GM23338 (cell line): ENCODE measurements at regions not wholly inside any gene's neighbourhood (a gene's known extent, or its start where the extent isn't known, plus 50 kb on each side); places are given as distances from the start of the nearest gene placed in this dataset.

Experiments
- ATAC-seq: fragments of 200-7000 bp; cut with Tn5 transposase; 3 replicates; pipeline ENCODE4 v1.9.1; 2020
- DNase-seq: peaks from one replicate; pipeline ENCODE4 v3.0.0-alpha.2; 2015; ENCODE audit warnings: low spot score
- H2AFZ ChIP-seq: fragments of 200-600 bp; sonication (generic); 2 replicates; pipeline ENCODE4 v1.8.0; 2016; ENCODE audit warnings: antibody characterized with exemption, mild to moderate bottlenecking, moderate library complexity
- H3F3A ChIP-seq: fragments of 200-600 bp; sonication (generic); replicated peaks from 2 replicates; pipeline ENCODE4 v1.8.0; 2017; ENCODE audit warnings: antibody characterized with exemption, mixed run types, low read depth
- H3K27ac ChIP-seq: fragments of 200-600 bp; sonication (generic); 2 replicates; pipeline ENCODE4 v1.6.1; 2016; ENCODE audit warnings: low read depth
- H3K27me3 ChIP-seq: fragments of 200-600 bp; sonication (generic); 2 replicates; pipeline ENCODE4 v1.8.0; 2016; ENCODE audit warnings: mild to moderate bottlenecking, mixed run types, moderate library complexity; ENCODE audit not compliant: insufficient read depth
- H3K36me3 ChIP-seq: fragments of 200-600 bp; sonication (generic); 2 replicates; pipeline ENCODE4 v1.8.0; 2016; ENCODE audit warnings: mild to moderate bottlenecking; ENCODE audit not compliant: insufficient read depth
- H3K4me1 ChIP-seq: fragments of 200-600 bp; sonication (generic); 2 replicates; pipeline ENCODE4 v1.8.0; 2016; ENCODE audit warnings: mild to moderate bottlenecking, moderate library complexity; ENCODE audit not compliant: insufficient read depth
- H3K4me2 ChIP-seq: fragments of 200-600 bp; sonication (generic); 2 replicates; pipeline ENCODE4 v1.7.1; 2017; ENCODE audit warnings: mixed run types
- H3K4me3 ChIP-seq: fragments of 200-600 bp; sonication (generic); 2 replicates; pipeline ENCODE4 v1.6.1; 2016; ENCODE audit warnings: mixed run types
- H3K79me2 ChIP-seq: fragments of 200-600 bp; sonication (generic); replicated peaks from 2 replicates; pipeline ENCODE4 v1.8.0; 2017; ENCODE audit warnings: mild to moderate bottlenecking; ENCODE audit not compliant: insufficient read depth
- H3K9me2 ChIP-seq: fragments of 200-600 bp; sonication (generic); 2 replicates; pipeline ENCODE4 v1.8.0; 2017; ENCODE audit not compliant: insufficient read depth
- H4K20me1 ChIP-seq: fragments of 200-600 bp; sonication (generic); replicated peaks from 2 replicates; pipeline ENCODE4 v1.8.0; 2017; ENCODE audit warnings: mild to moderate bottlenecking; ENCODE audit not compliant: insufficient read depth
- H3K27ac Mint-ChIP-seq: 2 replicates; pipeline ENCODE4 v1.8.0; 2020; ENCODE audit warnings: inconsistent platforms, mild to moderate bottlenecking, moderate library complexity, mixed read lengths
- H3K27me3 Mint-ChIP-seq: 3 replicates; pipeline ENCODE4 v1.8.0; 2022; ENCODE audit warnings: low read depth, mild to moderate bottlenecking, moderate library complexity, mixed read lengths, inconsistent platforms; ENCODE audit not compliant: insufficient read depth, poor library complexity
- H3K36me3 Mint-ChIP-seq: 3 replicates; pipeline ENCODE4 v1.8.0; 2021; ENCODE audit warnings: low read depth, mild to moderate bottlenecking, inconsistent platforms, moderate library complexity, mixed read lengths
- H3K4me1 Mint-ChIP-seq: 3 replicates; pipeline ENCODE4 v1.8.0; 2020; ENCODE audit warnings: mild to moderate bottlenecking, inconsistent platforms, mixed read lengths
- H3K4me3 Mint-ChIP-seq: 3 replicates; pipeline ENCODE4 v1.8.0; 2021; ENCODE audit warnings: moderate library complexity, mild to moderate bottlenecking, inconsistent platforms, mixed read lengths
- H3K9me3 Mint-ChIP-seq: 3 replicates; pipeline ENCODE4 v1.8.0; 2020; ENCODE audit warnings: moderate library complexity, mild to moderate bottlenecking, inconsistent platforms, mixed read lengths
- CREB1 ChIP-seq: fragments of 250-450 bp; sonication (Bioruptor Pico); IDR thresholded peaks from 2 replicates; pipeline ENCODE4 v1.5.0; 2020; ENCODE audit warnings: low read depth, mild to moderate bottlenecking, moderate library complexity
- CTCF ChIP-seq, 2 experiments: fragments of 200-600 bp in 1 of 2; sonication (generic) in 1 of 2; conservative IDR thresholded peaks; 2 replicates each; pipeline versions ENCODE4 v1.5.1 to v1.6.1; 2016 to 2017; ENCODE audit warnings: antibody characterized with exemption in 2 of 2, low read depth in 2 of 2, mild to moderate bottlenecking in 2 of 2, moderate library complexity in 1 of 2
- ETS1 ChIP-seq: IDR thresholded peaks from 2 replicates; pipeline ENCODE4 v1.6.1; 2016; ENCODE audit warnings: antibody characterized with exemption
- EZH2 ChIP-seq: fragments of 200-600 bp; sonication (generic); IDR thresholded peaks from one replicate; pipeline ENCODE4 v1.8.0; 2017; ENCODE audit warnings: antibody characterized with exemption, mild to moderate bottlenecking, low read depth; ENCODE audit not compliant: unreplicated experiment
- EZH2phosphoT487 ChIP-seq: fragments of 200-600 bp; sonication (generic); IDR thresholded peaks from one replicate; pipeline ENCODE4 v1.8.1; 2018; ENCODE audit warnings: antibody characterized with exemption; ENCODE audit not compliant: unreplicated experiment
- JUNB ChIP-seq: IDR thresholded peaks from one replicate; pipeline ENCODE4 v1.6.1; 2016; ENCODE audit warnings: antibody characterized with exemption; ENCODE audit not compliant: unreplicated experiment
- NANOG ChIP-seq: IDR thresholded peaks from 2 replicates; pipeline ENCODE4 v1.6.1; 2016; ENCODE audit warnings: antibody characterized with exemption, borderline replicate concordance
- POLR2AphosphoS5 ChIP-seq: IDR thresholded peaks from 2 replicates; pipeline ENCODE4 v1.6.1; 2016; ENCODE audit warnings: antibody characterized with exemption, low read depth
- REST ChIP-seq: IDR thresholded peaks from one replicate; pipeline ENCODE4 v1.6.1; 2018; ENCODE audit warnings: antibody characterized with exemption; ENCODE audit not compliant: unreplicated experiment
- STAT1 ChIP-seq: IDR thresholded peaks from one replicate; pipeline ENCODE4 v1.6.1; 2016; ENCODE audit warnings: antibody characterized with exemption; ENCODE audit not compliant: unreplicated experiment
- ZNF114 ChIP-seq: fragments of 250-450 bp; sonication (Bioruptor Pico); IDR thresholded peaks from 2 replicates; pipeline ENCODE4 v1.5.0; 2020; ENCODE audit warnings: mild to moderate bottlenecking, moderate library complexity
- ZNF331 ChIP-seq: fragments of 250-450 bp; sonication (Bioruptor Pico); IDR thresholded peaks from 2 replicates; pipeline ENCODE4 v1.5.0; 2020; ENCODE audit warnings: low read depth, mild to moderate bottlenecking, moderate library complexity

- TF ChIP-seq CTCF (conservative IDR thresholded peaks at IDR 0.05; ENCODE audit: low read depth in 2 of 2) (no peak), NANOG (no peak)
These were observed 94.0 kb downstream of the MSX2 start (continued) for GRCh38 chr5:174818430-174818829.

GRCh38 chr5:174817610-174818009 lies 93.2 kb downstream of the MSX2 start:
- Histone ChIP-seq H2AFZ (no peak overlapping the region; the same call in 1 of the 2 replicates), H3K4me1 (no peaks in the 10 kb centered on the region), H3K4me2 (no peak overlapping the region), H3K27me3 (no peaks in the 10 kb centered on the region), H3K27ac (no peak overlapping the region), H3K9me2 (no peaks in the 10 kb centered on the region), H3F3A (no peaks in the 10 kb centered on the region), H3K4me3 (no peak overlapping the region), H4K20me1 (no peaks in the 10 kb centered on the region), H3K36me3 (no peaks in the 10 kb centered on the region), H3K79me2 (no peaks in the 10 kb centered on the region)
- no peak for TF ChIP-seq POLR2AphosphoS5
- TF ChIP-seq ZNF114 (CRISPR knock-in tag), result no peak
- no peak for TF ChIP-seq ETS1
- no peak for TF ChIP-seq ZNF331 (CRISPR knock-in tag)
- TF ChIP-seq REST, result no peak
- no peak for TF ChIP-seq CTCF (conservative IDR thresholded peaks at IDR 0.05; ENCODE audit: low read depth in 2 of 2)
- no peak for TF ChIP-seq STAT1
- TF ChIP-seq EZH2, result no peak
- no peak for TF ChIP-seq NANOG
- no peak for TF ChIP-seq EZH2phosphoT487
- TF ChIP-seq CREB1 (CRISPR knock-in tag), result no peak
- no peak for TF ChIP-seq JUNB
- ATAC-seq, result no peak
- Mint-ChIP-seq H3K27ac (no peak overlapping the region), H3K9me3 (peaks cover 6% of the 10 kb centered on the region; the same call in 2 of the 3 replicates), H3K4me3 (no peak overlapping the region), H3K27me3 (peaks cover 2% of the 10 kb centered on the region), H3K36me3 (no peaks in the 10 kb centered on the region), H3K4me1 (no peaks in the 10 kb centered on the region)
- DNase-seq, result no peak
